Activated T-helper 1 cell treated with anti-CD3 and anti-CD28 coated beads, Interleukin-12 subunit alpha, Interleukin-12 subunit beta, Interleukin-2, Interleukin-4 antibody, amounts not matched to agents 30 ng/mL and 10 ng/mL and 1 ng/mL, durations not matched to agents 14 hours and 24 hours and 36 hours (primary cell): ENCODE measurements at regions not wholly inside any gene's neighbourhood (a gene's known extent, or its start where the extent isn't known, plus 50 kb on each side); places are given as distances from the start of the nearest gene placed in this dataset.

Source experiments
- DNase-seq: peaks from one replicate; pipeline ENCODE4 v3.0.0; 2021; ENCODE audit warnings: low spot score
- H3K27ac Mint-ChIP-seq: one replicate; pipeline ENCODE4 v1.8.0; 2021; ENCODE audit warnings: mild to moderate bottlenecking, mixed read lengths
- H3K27me3 Mint-ChIP-seq: one replicate; pipeline ENCODE4 v1.8.0; 2022; ENCODE audit warnings: mild to moderate bottlenecking, moderate library complexity, mixed read lengths; ENCODE audit not compliant: insufficient read depth
- H3K36me3 Mint-ChIP-seq: one replicate; pipeline ENCODE4 v1.8.0; 2021; ENCODE audit warnings: low read depth, mixed read lengths
- H3K4me1 Mint-ChIP-seq: one replicate; pipeline ENCODE4 v1.8.0; 2021; ENCODE audit warnings: low read depth, mixed read lengths
- H3K4me3 Mint-ChIP-seq: one replicate; pipeline ENCODE4 v1.8.0; 2021; ENCODE audit warnings: mild to moderate bottlenecking, moderate library complexity, mixed read lengths
- H3K9me3 Mint-ChIP-seq: one replicate; pipeline ENCODE4 v1.8.0; 2021; ENCODE audit warnings: mixed read lengths
- intact Hi-C: fragments of 100-400 bp; cut with micrococcal nuclease; formaldehyde crosslinking; loops from one replicate; pipeline ENCODE4 v1.15.1; 2024

DNA sequence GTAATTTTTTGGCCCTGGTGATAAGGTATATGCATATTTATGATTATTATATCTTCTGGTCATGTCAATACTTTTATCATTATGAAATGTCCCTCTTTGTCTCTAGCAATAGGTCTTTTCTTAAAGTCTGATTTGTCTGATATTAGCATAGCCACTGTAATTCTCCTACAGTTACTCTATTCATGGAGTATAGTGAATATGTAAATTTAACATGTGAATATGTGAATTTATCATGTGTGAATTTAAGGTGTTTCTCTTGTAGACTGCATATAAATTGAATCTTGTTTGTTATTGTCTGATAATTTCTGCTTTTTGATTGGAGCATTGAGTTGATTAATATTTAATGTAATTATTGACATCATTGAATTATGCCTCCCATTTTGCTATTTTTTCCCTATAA, 259.4 kb downstream of the HRH4 start:
- intact Hi-C loops = loop anchor here (2.0 to 10.0 kb wide), 2 partner anchors 121 to 205 kb away; no protein-coding TSS in a partner anchor
- Mint-ChIP-seq H3K4me3 (no peak overlapping the region), H3K4me1 (no peaks in the 10 kb centered on the region), H3K36me3 (no peaks in the 10 kb centered on the region), H3K27me3 (peaks cover 7% of the 10 kb centered on the region), H3K27ac (no peak overlapping the region), H3K9me3 (no peaks in the 10 kb centered on the region)
- no peak for DNase-seq

DNA sequence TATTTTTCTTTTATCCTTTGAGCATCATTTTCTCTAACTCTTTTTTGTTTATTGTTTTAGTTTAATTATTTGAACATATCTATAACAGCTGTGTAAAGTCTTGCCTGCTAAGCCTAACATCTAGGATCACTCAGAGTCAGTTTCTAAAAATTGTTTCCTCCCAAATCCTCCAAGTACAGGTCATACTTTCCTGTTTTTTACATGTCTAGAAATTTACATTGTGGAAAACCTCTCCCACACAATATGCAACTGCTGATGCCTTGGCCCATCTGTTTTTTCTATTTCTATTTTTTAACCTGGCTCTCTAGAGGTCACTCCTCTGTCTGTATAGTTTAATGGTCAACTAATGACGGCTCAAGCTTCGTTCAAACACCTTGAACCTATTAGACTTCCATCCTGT, 261.0 kb downstream of the HRH4 start:
- Mint-ChIP-seq H3K9me3 (no peaks in the 10 kb centered on the region), H3K4me3 (no peak overlapping the region)

DNA sequence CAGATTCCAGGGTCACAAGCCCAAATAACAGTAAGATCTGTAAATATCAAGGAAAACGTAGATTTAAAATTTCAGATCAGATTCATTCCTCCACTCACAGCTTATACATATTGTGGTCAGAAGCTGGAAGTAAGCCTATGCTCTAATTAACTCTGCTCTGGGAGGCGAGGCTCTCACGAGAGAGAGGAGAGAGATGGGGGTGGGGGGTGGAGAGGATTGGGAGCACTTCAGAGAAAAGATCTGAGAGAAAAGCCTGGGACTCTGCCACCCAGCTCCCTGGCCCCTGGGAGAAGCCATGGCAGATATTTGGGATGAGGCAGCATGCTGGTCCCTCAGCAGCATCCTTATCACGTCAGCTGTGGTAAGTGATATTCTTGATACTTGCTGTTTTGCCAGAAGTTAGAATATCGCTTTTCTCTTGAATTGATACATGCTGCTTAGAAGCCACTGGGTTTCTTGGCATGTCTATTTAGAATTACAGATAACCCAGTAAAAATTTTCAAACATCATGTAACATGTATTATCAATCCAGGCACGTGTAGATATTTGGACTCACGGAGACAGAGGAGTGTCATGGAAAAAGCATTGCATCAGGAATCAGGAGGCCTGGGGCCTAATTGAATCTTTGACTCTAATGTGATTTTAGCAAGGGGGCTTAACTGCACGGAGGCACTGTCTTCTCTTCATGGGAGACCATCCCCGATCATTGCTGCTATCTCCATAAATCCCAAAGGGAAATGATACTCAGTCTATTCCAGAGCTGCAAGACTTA, 265.4 kb downstream of the HRH4 start:
- no peak for DNase-seq
- Mint-ChIP-seq H3K36me3 (no peaks in the 10 kb centered on the region), H3K27me3 (peaks cover 5% of the 10 kb centered on the region), H3K9me3 (no peaks in the 10 kb centered on the region), H3K27ac (no peak overlapping the region), H3K4me1 (no peaks in the 10 kb centered on the region), H3K4me3 (no peak overlapping the region)
- intact Hi-C loops = loop anchor here (1.0 to 10.0 kb wide), 3 partner anchors 69 to 211 kb away; no protein-coding TSS in a partner anchor

More for the DNA sequence above, 261.0 kb downstream of the HRH4 start:
- Mint-ChIP-seq H3K27ac (no peak overlapping the region), H3K27me3 (peaks cover 7% of the 10 kb centered on the region), H3K4me1 (no peaks in the 10 kb centered on the region), H3K36me3 (no peaks in the 10 kb centered on the region)
- intact Hi-C loops = loop anchor here (10.0 kb wide), 1 partner anchor 207 kb away; no protein-coding TSS in a partner anchor
- no peak for DNase-seq

DNA sequence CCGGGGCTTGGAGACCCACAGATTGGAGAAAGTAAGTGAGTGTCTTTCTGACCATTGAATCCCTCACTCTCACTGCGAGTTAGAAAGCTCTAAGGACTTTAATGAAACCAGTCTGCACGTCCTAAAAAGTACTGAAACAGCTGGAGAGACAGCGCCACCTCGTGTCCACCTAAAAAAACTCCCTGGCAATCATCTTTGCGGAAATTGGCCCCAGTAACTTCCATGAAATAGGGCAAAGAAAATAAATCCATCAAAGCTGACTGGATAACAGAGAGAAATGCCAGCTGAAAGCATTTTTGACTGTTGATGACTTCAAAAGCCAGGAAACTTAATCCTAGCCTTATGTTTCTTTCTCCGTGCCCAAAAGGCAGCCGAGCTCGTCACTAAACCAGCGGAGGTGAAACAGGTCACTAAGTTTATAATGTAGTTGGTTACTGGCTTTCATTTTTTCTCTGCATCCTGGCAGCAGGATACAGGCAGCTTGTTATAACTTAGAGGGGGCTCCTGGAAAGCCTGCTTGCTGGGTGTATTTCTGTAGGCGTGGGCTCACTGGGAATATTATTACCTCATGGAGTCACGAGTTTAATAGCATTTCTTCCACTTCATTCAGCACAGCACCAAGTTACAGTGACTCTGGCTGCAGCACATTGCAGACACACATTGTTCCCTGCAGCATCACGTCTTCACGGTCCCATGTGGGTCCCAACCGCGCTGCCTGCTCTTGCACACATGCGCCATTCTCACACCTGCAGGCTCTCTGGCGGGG, 266.5 kb downstream of the HRH4 start:
- H3K9me3 Mint-ChIP-seq = no peaks in the 10 kb centered on the region
- no peaks in the 10 kb centered on the region for H3K4me1 Mint-ChIP-seq
- no peak overlapping the region for H3K4me3 Mint-ChIP-seq
- no peak overlapping the region for H3K27ac Mint-ChIP-seq
- peak; percentile 8 for DNase-seq
- intact Hi-C loops = loop anchor here (1.0 to 10.0 kb wide), 3 partner anchors 70 to 212 kb away; no protein-coding TSS in a partner anchor
- peaks cover 4% of the 10 kb centered on the region for H3K27me3 Mint-ChIP-seq
- H3K36me3 Mint-ChIP-seq = no peaks in the 10 kb centered on the region

DNA sequence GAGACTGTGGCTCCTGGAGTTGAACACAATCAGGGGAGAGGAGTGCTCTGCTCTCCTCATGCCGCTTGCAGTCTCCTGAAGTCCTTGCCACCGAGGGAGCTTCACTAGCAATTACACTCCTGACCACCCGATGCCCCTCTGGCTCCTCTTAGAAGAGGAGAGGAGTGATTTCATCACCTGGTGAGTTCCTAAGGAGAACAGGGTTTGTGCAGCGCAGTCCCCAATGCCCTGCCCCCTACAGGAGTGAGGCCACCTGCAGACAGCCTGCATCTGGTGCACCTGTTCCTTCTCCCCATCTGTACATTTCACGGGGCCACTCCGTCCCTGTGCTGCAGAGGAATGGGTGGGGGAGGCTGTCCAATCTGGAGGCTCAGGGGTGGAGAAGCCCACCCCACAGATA, 267.2 kb downstream of the HRH4 start:
- no peaks in the 10 kb centered on the region for H3K9me3 Mint-ChIP-seq
- H3K4me3 Mint-ChIP-seq = no peak overlapping the region
- H3K36me3 Mint-ChIP-seq = no peaks in the 10 kb centered on the region
- no peaks in the 10 kb centered on the region for H3K4me1 Mint-ChIP-seq
- DNase-seq = no peak
- H3K27me3 Mint-ChIP-seq = peaks cover 4% of the 10 kb centered on the region
- intact Hi-C loops = loop anchor here (5.0 to 10.0 kb wide), 2 partner anchors 70 to 213 kb away; no protein-coding TSS in a partner anchor
- no peak overlapping the region for H3K27ac Mint-ChIP-seq

DNA sequence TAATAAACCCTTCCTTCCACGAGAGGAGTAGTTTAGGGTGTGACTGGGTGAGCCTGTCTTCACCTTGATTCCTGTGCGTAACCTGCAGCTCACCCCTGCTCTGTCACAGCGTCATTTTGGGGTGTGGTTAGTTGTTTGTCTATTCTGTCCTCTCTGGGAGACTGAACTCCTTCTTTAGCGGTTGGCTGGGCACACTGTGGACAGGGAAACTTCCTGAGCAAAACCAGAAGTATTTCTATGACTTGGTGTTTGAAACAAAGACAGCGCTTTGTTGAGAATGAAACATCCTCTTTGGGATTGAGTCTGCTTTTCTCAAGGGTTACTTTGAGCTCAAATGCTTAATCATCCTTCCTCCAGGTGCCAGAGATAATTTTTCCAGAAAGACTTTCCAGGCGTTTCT, 270.7 kb downstream of the HRH4 start:
- H3K36me3 Mint-ChIP-seq = no peaks in the 10 kb centered on the region
- H3K9me3 Mint-ChIP-seq = no peaks in the 10 kb centered on the region
- H3K4me3 Mint-ChIP-seq = no peak overlapping the region
- no peak overlapping the region for H3K27ac Mint-ChIP-seq
- H3K27me3 Mint-ChIP-seq = no peaks in the 10 kb centered on the region
- intact Hi-C loops = no loop called here
- H3K4me1 Mint-ChIP-seq = no peaks in the 10 kb centered on the region
- DNase-seq = no peak

DNA sequence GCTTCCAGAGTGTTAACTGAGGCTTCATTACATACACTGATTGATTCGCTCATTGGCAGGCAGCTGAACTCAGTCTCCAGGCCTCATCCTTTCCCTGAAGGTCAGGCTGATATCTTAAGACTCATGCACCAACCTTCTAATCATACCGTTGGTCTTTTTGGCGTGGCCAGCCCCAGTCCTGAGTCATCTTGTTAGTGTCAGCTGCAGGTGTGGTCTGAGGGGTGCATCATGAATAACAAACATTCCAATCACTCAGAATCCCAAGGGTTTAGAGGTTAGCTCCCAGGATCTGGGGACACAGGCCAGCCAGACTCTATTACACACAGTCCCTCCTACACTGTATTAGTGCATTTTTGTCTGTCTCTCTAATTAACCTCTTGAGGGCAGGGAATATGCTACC, 271.5 kb downstream of the HRH4 start:
- H3K4me1 Mint-ChIP-seq = no peaks in the 10 kb centered on the region
- DNase-seq = no peak
- H3K27me3 Mint-ChIP-seq = no peaks in the 10 kb centered on the region
- H3K9me3 Mint-ChIP-seq = no peaks in the 10 kb centered on the region
- intact Hi-C loops = no loop called here
- no peak overlapping the region for H3K27ac Mint-ChIP-seq
- H3K36me3 Mint-ChIP-seq = no peaks in the 10 kb centered on the region
- no peak overlapping the region for H3K4me3 Mint-ChIP-seq

DNA sequence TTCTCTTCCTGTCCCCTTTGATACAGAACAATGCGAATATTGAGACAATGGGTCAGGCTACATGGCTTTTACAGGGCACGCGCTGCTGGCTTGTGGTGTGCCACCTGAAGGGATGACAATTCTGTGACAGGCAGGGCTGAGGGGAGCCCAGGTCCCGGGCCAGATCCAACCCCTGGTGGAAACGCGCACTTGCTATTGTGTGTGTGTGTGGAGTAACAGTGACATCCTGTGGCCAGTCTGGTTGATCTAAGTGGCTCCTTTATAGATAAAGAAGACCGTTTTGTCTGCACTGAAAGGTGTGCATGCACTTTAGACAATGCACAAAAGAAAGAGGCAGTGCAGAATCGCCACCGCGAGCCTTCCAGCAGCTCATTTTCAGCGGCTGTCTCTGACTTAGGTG, 273.6 kb downstream of the HRH4 start:
- H3K9me3 Mint-ChIP-seq = no peaks in the 10 kb centered on the region
- DNase-seq = no peak
- no peak overlapping the region for H3K27ac Mint-ChIP-seq
- H3K36me3 Mint-ChIP-seq = no peaks in the 10 kb centered on the region
- H3K4me1 Mint-ChIP-seq = no peaks in the 10 kb centered on the region
- H3K4me3 Mint-ChIP-seq = no peak overlapping the region
- intact Hi-C loops = no loop called here
- H3K27me3 Mint-ChIP-seq = no peaks in the 10 kb centered on the region

DNA sequence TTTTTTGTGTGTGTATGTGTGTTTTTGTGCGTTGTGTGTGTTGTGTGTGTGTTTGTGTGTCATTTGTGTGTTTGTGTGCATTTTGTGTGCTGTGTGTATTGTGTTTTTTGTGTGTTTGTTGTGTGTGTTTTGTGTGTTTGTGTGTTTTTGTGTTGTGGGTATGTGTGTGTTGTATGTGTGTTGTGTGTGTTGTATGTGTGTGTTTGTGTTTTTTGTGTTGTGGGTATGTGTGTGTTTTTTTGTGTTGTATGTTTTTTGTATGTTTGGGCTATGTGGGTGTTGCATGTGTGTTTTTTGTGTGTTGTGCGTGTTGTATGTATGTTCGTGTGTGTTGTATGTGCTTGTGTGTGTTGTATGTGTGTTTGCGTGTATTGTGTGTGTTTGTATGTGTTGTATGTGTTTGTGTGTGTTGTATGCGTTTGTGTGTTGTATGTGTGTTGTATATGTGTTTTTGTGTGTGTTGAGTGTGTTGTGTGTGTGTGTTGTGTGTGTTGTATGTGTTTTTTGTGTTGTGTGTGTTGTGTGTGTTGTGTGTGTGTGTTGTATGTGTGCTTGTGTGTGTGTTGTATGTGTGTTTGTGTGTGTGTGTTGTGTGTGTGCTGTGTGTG, 275.3 kb downstream of the HRH4 start:
- no peak for DNase-seq
- Mint-ChIP-seq H3K4me3 (no peak overlapping the region), H3K36me3 (no peaks in the 10 kb centered on the region), H3K27me3 (no peaks in the 10 kb centered on the region), H3K27ac (no peak overlapping the region), H3K4me1 (no peaks in the 10 kb centered on the region), H3K9me3 (no peaks in the 10 kb centered on the region)
- intact Hi-C loops = no loop called here

DNA sequence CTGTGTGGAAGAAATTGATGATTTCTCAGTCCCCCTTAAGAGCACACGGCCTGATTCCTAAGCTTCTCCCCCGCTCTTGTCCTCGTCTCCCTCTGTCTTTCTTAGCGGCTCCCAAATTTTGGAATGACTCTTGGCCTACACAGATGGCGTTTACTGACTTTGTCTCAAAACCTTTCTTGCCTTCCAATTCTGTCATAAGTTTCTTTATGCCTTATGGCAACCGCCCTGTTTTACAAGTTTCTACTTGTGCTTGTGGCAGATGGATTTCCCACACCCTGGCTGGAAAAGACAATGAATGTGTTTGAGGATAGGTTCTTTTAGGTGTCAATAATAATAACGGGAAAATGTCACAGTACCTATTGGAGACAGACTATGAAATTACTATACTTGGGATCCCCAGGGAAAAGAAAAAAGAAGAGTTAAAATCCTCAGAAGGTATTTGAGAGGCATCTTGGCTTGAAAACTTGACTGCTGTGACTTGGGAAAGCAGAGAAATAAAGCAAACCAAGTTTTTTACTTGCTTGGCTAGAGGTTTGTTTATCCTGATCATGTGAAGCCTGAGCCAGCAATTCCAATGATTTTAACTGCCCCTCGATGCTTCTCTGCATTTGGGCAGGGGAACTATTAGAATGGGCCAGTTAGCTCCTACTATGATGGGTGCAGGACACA, 276.4 kb downstream of the HRH4 start:
- intact Hi-C loops = no loop called here
- no peaks in the 10 kb centered on the region for H3K36me3 Mint-ChIP-seq
- no peaks in the 10 kb centered on the region for H3K9me3 Mint-ChIP-seq
- H3K4me3 Mint-ChIP-seq = no peak overlapping the region
- no peak for DNase-seq
- no peak overlapping the region for H3K27ac Mint-ChIP-seq
- no peaks in the 10 kb centered on the region for H3K27me3 Mint-ChIP-seq
- H3K4me1 Mint-ChIP-seq = no peaks in the 10 kb centered on the region

DNA sequence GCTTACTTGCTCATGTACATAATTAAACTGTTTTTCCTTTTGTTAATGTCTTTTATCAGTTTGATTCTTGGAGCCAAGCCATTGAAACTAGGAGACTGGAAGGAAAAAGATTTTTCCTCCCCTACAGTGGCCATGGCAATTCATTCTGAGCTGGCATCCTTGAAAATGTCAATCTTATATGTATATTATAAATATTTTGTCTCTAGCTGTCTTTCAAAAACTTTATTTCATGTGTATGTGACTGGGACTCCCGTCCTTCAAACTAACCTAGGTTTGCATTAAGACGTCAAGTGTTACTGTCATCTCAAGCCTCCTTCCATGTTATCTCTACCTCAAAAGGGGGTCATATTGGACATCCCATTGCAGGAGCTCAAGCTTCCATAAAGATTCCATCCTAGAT, 280.4 kb downstream of the HRH4 start:
- no peak for DNase-seq
- H3K27ac Mint-ChIP-seq = no peak overlapping the region
- H3K27me3 Mint-ChIP-seq = peaks cover 1% of the 10 kb centered on the region
- H3K4me1 Mint-ChIP-seq = no peaks in the 10 kb centered on the region
- H3K4me3 Mint-ChIP-seq = no peak overlapping the region
- intact Hi-C loops = no loop called here
- no peaks in the 10 kb centered on the region for H3K9me3 Mint-ChIP-seq
- H3K36me3 Mint-ChIP-seq = no peaks in the 10 kb centered on the region

DNA sequence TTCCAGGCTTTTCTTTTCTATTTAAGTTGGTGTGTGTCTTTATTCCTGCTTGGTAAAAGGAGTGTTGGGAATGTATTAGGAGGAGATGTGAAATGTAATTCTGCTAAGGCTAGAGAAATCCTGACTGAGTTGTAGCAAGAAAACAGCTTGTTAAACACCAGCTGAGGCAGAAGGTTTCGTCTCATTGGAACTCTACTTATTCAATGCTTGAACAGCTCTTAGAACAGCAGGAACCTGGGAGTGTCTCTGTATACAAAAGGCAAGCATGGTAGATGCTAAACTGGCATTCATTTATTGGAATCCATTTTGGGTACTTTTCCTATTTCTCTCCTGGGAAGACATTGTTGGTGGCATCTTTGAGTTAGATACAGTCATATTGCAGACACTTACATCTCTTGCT, 280.9 kb downstream of the HRH4 start:
- Mint-ChIP-seq H3K9me3 (no peaks in the 10 kb centered on the region), H3K4me3 (no peak overlapping the region), H3K36me3 (no peaks in the 10 kb centered on the region), H3K27ac (no peak overlapping the region), H3K4me1 (no peaks in the 10 kb centered on the region), H3K27me3 (peaks cover 1% of the 10 kb centered on the region)
- intact Hi-C loops = no loop called here
- no peak for DNase-seq
